ENCODE measurements at regions not wholly inside any gene's neighbourhood (a gene's known extent, or its start where the extent isn't known, plus 50 kb on each side); places are given as distances from the start of the nearest gene placed in this dataset.

DNA sequence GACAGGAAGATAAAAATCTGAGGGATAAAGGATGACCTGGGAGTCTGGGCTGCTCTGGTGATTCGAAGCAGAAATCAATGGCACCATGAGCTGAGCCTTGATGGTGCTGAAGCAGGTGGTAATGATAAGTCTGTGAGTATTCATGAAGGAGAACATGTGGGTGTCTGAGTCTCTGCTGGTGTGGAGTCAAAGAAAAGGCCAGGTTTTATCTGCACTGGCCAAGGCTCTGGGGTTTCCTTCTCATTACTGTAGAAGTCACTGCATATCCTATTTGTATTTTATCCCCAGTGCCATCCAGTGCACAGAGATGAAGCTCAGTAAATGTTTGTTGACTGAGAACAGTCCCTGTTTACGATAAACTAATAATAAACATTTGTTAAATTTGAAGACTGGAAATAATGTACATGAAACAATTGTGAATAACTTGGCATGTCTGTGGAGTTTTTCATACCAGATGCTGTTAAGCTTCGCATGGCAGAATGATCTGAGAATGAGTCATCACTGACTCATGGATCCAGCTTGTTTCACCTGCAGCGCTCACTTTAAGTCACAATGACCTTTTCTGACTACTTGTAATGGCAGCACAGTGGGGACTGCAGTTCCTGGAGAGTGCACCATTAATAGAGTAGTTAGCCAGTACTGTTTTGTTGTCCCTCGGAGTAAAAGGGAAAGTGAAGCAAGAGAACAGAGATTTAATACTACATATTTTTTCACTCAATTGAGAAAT is 538.5 kb downstream of the HTR7 start:
- TF ChIP-seq, protein P1, sequence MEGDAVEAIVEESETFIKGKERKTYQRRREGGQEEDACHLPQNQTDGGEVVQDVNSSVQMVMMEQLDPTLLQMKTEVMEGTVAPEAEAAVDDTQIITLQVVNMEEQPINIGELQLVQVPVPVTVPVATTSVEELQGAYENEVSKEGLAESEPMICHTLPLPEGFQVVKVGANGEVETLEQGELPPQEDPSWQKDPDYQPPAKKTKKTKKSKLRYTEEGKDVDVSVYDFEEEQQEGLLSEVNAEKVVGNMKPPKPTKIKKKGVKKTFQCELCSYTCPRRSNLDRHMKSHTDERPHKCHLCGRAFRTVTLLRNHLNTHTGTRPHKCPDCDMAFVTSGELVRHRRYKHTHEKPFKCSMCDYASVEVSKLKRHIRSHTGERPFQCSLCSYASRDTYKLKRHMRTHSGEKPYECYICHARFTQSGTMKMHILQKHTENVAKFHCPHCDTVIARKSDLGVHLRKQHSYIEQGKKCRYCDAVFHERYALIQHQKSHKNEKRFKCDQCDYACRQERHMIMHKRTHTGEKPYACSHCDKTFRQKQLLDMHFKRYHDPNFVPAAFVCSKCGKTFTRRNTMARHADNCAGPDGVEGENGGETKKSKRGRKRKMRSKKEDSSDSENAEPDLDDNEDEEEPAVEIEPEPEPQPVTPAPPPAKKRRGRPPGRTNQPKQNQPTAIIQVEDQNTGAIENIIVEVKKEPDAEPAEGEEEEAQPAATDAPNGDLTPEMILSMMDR (IDR thresholded peaks at IDR 0.05): no peak
- TF ChIP-seq POLR2A (IDR thresholded peaks at IDR 0.05): no peak
- TF ChIP-seq POLR2AphosphoS5 (IDR thresholded peaks at IDR 0.05): no peak
- TF ChIP-seq EP300 (IDR thresholded peaks at IDR 0.05): no peak

All from sigmoid colon (tissue), 4 donors.